ENCODE measurements at regions not wholly inside any gene's neighbourhood (a gene's known extent, or its start where the extent isn't known, plus 50 kb on each side); places are given as distances from the start of the nearest gene placed in this dataset.

GRCh38 chr18:38634117-38634516, 1068.5 kb upstream of the CELF4 start:
- no peaks in the 10 kb centered on the region for H3K4me1 ChIP-seq (ENCODE audit: insufficient read depth, low read length)
- H3K4me3 ChIP-seq (ENCODE audit: insufficient read depth, low read depth, low read length), result no peak overlapping the region
- H2AFZ ChIP-seq (ENCODE audit: low read depth, low read length), result no peak overlapping the region
- DNase-seq (ENCODE audit: low read depth), result no peak
- no peaks in the 10 kb centered on the region for H3K79me2 ChIP-seq (ENCODE audit: insufficient read depth, low read length)
- peaks cover 2% of the 10 kb centered on the region for H3K9me3 ChIP-seq (ENCODE audit: insufficient read depth, low read depth, low read length)
- H3K36me3 ChIP-seq (ENCODE audit: insufficient read depth, low read length), result no peaks in the 10 kb centered on the region
- no peaks in the 10 kb centered on the region for H3K36me3 Mint-ChIP-seq (ENCODE audit: low read depth, unreplicated experiment)
- no peak overlapping the region for H3K27ac ChIP-seq (ENCODE audit: low read depth, low read length)
- H3K4me2 ChIP-seq (ENCODE audit: low read length), result no peak overlapping the region
- H4K20me1 ChIP-seq (ENCODE audit: insufficient read depth, low read length), result no peaks in the 10 kb centered on the region
- no peak overlapping the region for H3K4me3 Mint-ChIP-seq (ENCODE audit: unreplicated experiment)
- H3K9ac ChIP-seq (ENCODE audit: low read length), result no peak overlapping the region
- H3K4me1 Mint-ChIP-seq (ENCODE audit: low read depth, unreplicated experiment), result peaks cover 12% of the 10 kb centered on the region
- TF ChIP-seq EZH2 (IDR thresholded peaks at IDR 0.05; ENCODE audit: insufficient read depth, low read length), result no peak
- no peak for TF ChIP-seq CTCF (IDR thresholded peaks at IDR 0.05; ENCODE audit: insufficient read depth, low read depth, low read length)
- no peak overlapping the region for H3K27ac Mint-ChIP-seq (ENCODE audit: unreplicated experiment)
- H3K27me3 Mint-ChIP-seq (ENCODE audit: low read depth, unreplicated experiment), result peaks cover 6% of the 10 kb centered on the region
- peaks cover 6% of the 10 kb centered on the region for H3K9me3 Mint-ChIP-seq (ENCODE audit: unreplicated experiment)
- no peaks in the 10 kb centered on the region for H3K27me3 ChIP-seq (ENCODE audit: insufficient read depth, low read length)
- no peak for FAIRE-seq

- Histone ChIP-seq H3K36me3 (ENCODE audit: insufficient read depth, low read length) (no peaks in the 10 kb centered on the region), H3K27ac (ENCODE audit: low read depth, low read length) (no peak overlapping the region), H3K9ac (ENCODE audit: low read length) (no peak overlapping the region), H3K4me1 (ENCODE audit: insufficient read depth, low read length) (no peaks in the 10 kb centered on the region), H2AFZ (ENCODE audit: low read depth, low read length) (no peak overlapping the region), H3K4me3 (ENCODE audit: insufficient read depth, low read depth, low read length) (no peak overlapping the region), H3K9me3 (ENCODE audit: insufficient read depth, low read depth, low read length) (no peaks in the 10 kb centered on the region), H3K27me3 (ENCODE audit: insufficient read depth, low read length) (no peaks in the 10 kb centered on the region), H4K20me1 (ENCODE audit: insufficient read depth, low read length) (no peaks in the 10 kb centered on the region), H3K4me2 (ENCODE audit: low read length) (no peak overlapping the region), H3K79me2 (ENCODE audit: insufficient read depth, low read length) (no peaks in the 10 kb centered on the region)
- DNase-seq (ENCODE audit: low read depth) (no peak), FAIRE-seq (no peak)
- no peaks in the 10 kb centered on the region for H3K36me3 Mint-ChIP-seq (ENCODE audit: low read depth, unreplicated experiment)
- H3K4me1 Mint-ChIP-seq (ENCODE audit: low read depth, unreplicated experiment), result peaks cover 12% of the 10 kb centered on the region
- H3K4me3 Mint-ChIP-seq (ENCODE audit: unreplicated experiment), result no peak overlapping the region
- TF ChIP-seq EZH2 (IDR thresholded peaks at IDR 0.05; ENCODE audit: insufficient read depth, low read length) (no peak), CTCF (IDR thresholded peaks at IDR 0.05; ENCODE audit: insufficient read depth, low read depth, low read length) (no peak)
- H3K27ac Mint-ChIP-seq (ENCODE audit: unreplicated experiment), result no peak overlapping the region
- H3K27me3 Mint-ChIP-seq (ENCODE audit: low read depth, unreplicated experiment), result peaks cover 6% of the 10 kb centered on the region
- H3K9me3 Mint-ChIP-seq (ENCODE audit: unreplicated experiment), result peaks cover 2% of the 10 kb centered on the region
Observed at GRCh38 chr18:38633333-38633732, 1067.7 kb upstream of the CELF4 start.

- H4K20me1 ChIP-seq (ENCODE audit: insufficient read depth, low read length), result no peaks in the 10 kb centered on the region
- Mint-ChIP-seq H3K4me3 (ENCODE audit: unreplicated experiment) (no peak overlapping the region), H3K9me3 (ENCODE audit: unreplicated experiment) (no peaks in the 10 kb centered on the region), H3K27me3 (ENCODE audit: low read depth, unreplicated experiment) (no peaks in the 10 kb centered on the region), H3K36me3 (ENCODE audit: low read depth, unreplicated experiment) (no peaks in the 10 kb centered on the region), H3K4me1 (ENCODE audit: low read depth, unreplicated experiment) (no peaks in the 10 kb centered on the region), H3K27ac (ENCODE audit: unreplicated experiment) (no peak overlapping the region)
- no peaks in the 10 kb centered on the region for H3K27me3 ChIP-seq (ENCODE audit: insufficient read depth, low read length)
- no peaks in the 10 kb centered on the region for H3K36me3 ChIP-seq (ENCODE audit: insufficient read depth, low read length)
- no peak for DNase-seq (ENCODE audit: low read depth)
- H3K9ac ChIP-seq (ENCODE audit: low read length), result no peak overlapping the region
- no peak overlapping the region for H3K4me2 ChIP-seq (ENCODE audit: low read length)
- TF ChIP-seq EZH2 (IDR thresholded peaks at IDR 0.05; ENCODE audit: insufficient read depth, low read length) (no peak), CTCF (IDR thresholded peaks at IDR 0.05; ENCODE audit: insufficient read depth, low read depth, low read length) (no peak)
- no peak overlapping the region for H2AFZ ChIP-seq (ENCODE audit: low read depth, low read length)
- no peaks in the 10 kb centered on the region for H3K9me3 ChIP-seq (ENCODE audit: insufficient read depth, low read depth, low read length)
- no peaks in the 10 kb centered on the region for H3K4me1 ChIP-seq (ENCODE audit: insufficient read depth, low read length)
- H3K79me2 ChIP-seq (ENCODE audit: insufficient read depth, low read length), result no peaks in the 10 kb centered on the region
- no peak overlapping the region for H3K27ac ChIP-seq (ENCODE audit: low read depth, low read length)
- H3K4me3 ChIP-seq (ENCODE audit: insufficient read depth, low read depth, low read length), result no peak overlapping the region
- FAIRE-seq, result no peak
Observed at GRCh38 chr18:38619129-38619528, 1053.5 kb upstream of the CELF4 start.
